DOHH2 (cell line): ENCODE measurements at regions not wholly inside any gene's neighbourhood (a gene's known extent, or its start where the extent isn't known, plus 50 kb on each side); places are given as distances from the start of the nearest gene placed in this dataset.

Experiments used
- H3F3A ChIP-seq: fragments of 200-600 bp; sonication (generic), shearing (Covaris generic); 2 replicates; pipeline ENCODE4 v1.6.0; 2016; ENCODE audit warnings: antibody characterized with exemption, mild to moderate bottlenecking; ENCODE audit not compliant: control insufficient read depth, insufficient read depth
- H3K27ac ChIP-seq: fragments of 200-600 bp; sonication (generic); 2 replicates; pipeline ENCODE4 v1.5.1; 2014; ENCODE audit warnings: low read depth, mild to moderate bottlenecking, low read length, moderate library complexity
- H3K27me3 ChIP-seq: fragments of 200-600 bp; sonication (generic); 2 replicates; pipeline ENCODE4 v1.6.1; 2014; ENCODE audit warnings: mild to moderate bottlenecking, low read length, mixed read lengths; ENCODE audit not compliant: control insufficient read depth
- H3K36me3 ChIP-seq: fragments of 200-600 bp; sonication (generic); 2 replicates; pipeline ENCODE4 v1.6.1; 2014; ENCODE audit warnings: mild to moderate bottlenecking, low read length, moderate library complexity, mixed read lengths; ENCODE audit not compliant: control insufficient read depth
- H3K4me1 ChIP-seq: fragments of 200-600 bp; sonication (generic); 2 replicates; pipeline ENCODE4 v1.6.1; 2014; ENCODE audit warnings: mild to moderate bottlenecking, low read length, mixed read lengths; ENCODE audit not compliant: control insufficient read depth
- H3K4me2 ChIP-seq: fragments of 200-600 bp; sonication (generic); 2 replicates; pipeline ENCODE4 v1.6.0; 2014; ENCODE audit warnings: mild to moderate bottlenecking, low read length, moderate library complexity
- H3K4me3 ChIP-seq: fragments of 200-600 bp; sonication (generic); 2 replicates; pipeline ENCODE4 v1.5.1; 2014; ENCODE audit warnings: mild to moderate bottlenecking, low read length, mixed read lengths
- H3K79me2 ChIP-seq: fragments of 200-600 bp; sonication (generic); 2 replicates; pipeline ENCODE4 v1.6.1; 2014; ENCODE audit warnings: mild to moderate bottlenecking, low read length, mixed read lengths; ENCODE audit not compliant: control insufficient read depth
- H3K9me2 ChIP-seq: fragments of 200-600 bp; sonication (generic); replicated peaks from 2 replicates; pipeline ENCODE4 v1.6.1; 2014; ENCODE audit warnings: mild to moderate bottlenecking, low read length, mixed read lengths; ENCODE audit not compliant: control insufficient read depth
- H3K9me3 ChIP-seq: fragments of 200-600 bp; sonication (generic); 2 replicates; pipeline ENCODE4 v1.6.1; 2014; ENCODE audit warnings: antibody characterized with exemption, low read length, mixed read lengths; ENCODE audit not compliant: control insufficient read depth, insufficient read depth
- H4K20me1 ChIP-seq: fragments of 200-600 bp; sonication (generic); 2 replicates; pipeline ENCODE4 v1.6.0; 2014; ENCODE audit warnings: low read depth, mild to moderate bottlenecking, antibody characterized with exemption, low read length, moderate library complexity; ENCODE audit not compliant: control insufficient read depth, insufficient read depth
- CTCF ChIP-seq: fragments of 200-600 bp; sonication (generic); IDR thresholded peaks from one replicate; pipeline ENCODE4 v1.5.1; 2014; ENCODE audit warnings: antibody characterized with exemption, mild to moderate bottlenecking, low read depth, low read length; ENCODE audit not compliant: poor library complexity, severe bottlenecking
- EZH2phosphoT487 ChIP-seq: fragments of 200-600 bp; sonication (generic); IDR thresholded peaks from 2 replicates; pipeline ENCODE4 v1.6.1; 2017; ENCODE audit warnings: borderline replicate concordance, mild to moderate bottlenecking, antibody characterized with exemption, low read length, moderate library complexity, mixed read lengths

- H3K4me1 ChIP-seq = no peaks in the 10 kb centered on the region
- H3K36me3 ChIP-seq = no peaks in the 10 kb centered on the region
- no peaks in the 10 kb centered on the region for H3K79me2 ChIP-seq
- no peak overlapping the region for H3K27ac ChIP-seq
- no peak overlapping the region for H3K4me2 ChIP-seq
- no peaks in the 10 kb centered on the region for H4K20me1 ChIP-seq
- TF ChIP-seq CTCF (no peak), EZH2phosphoT487 (no peak)
- H3K27me3 ChIP-seq = no peaks in the 10 kb centered on the region
- no peaks in the 10 kb centered on the region for H3K9me3 ChIP-seq
- no peaks in the 10 kb centered on the region for H3K9me2 ChIP-seq
- no peaks in the 10 kb centered on the region for H3F3A ChIP-seq
- H3K4me3 ChIP-seq = no peak overlapping the region
Observed at GRCh38 chr1:224804220-224804619, 125.3 kb upstream of the DNAH14 start.

GRCh38 chr1:224805889-224806288 lies 123.6 kb upstream of the DNAH14 start:
- Histone ChIP-seq H3K9me3 (no peaks in the 10 kb centered on the region), H4K20me1 (no peaks in the 10 kb centered on the region), H3K4me1 (no peaks in the 10 kb centered on the region), H3K4me3 (no peak overlapping the region), H3K4me2 (no peak overlapping the region), H3F3A (no peaks in the 10 kb centered on the region), H3K9me2 (no peaks in the 10 kb centered on the region), H3K36me3 (no peaks in the 10 kb centered on the region), H3K27me3 (no peaks in the 10 kb centered on the region), H3K79me2 (no peaks in the 10 kb centered on the region), H3K27ac (no peak overlapping the region)
- TF ChIP-seq CTCF (no peak), EZH2phosphoT487 (no peak)

GRCh38 chr1:224809137-224809536 lies 120.3 kb upstream of the DNAH14 start:
- Histone ChIP-seq H3K27ac (no peak overlapping the region), H3F3A (no peaks in the 10 kb centered on the region), H3K4me1 (no peaks in the 10 kb centered on the region), H4K20me1 (no peaks in the 10 kb centered on the region), H3K9me2 (no peaks in the 10 kb centered on the region), H3K4me2 (no peak overlapping the region), H3K9me3 (no peaks in the 10 kb centered on the region), H3K27me3 (no peaks in the 10 kb centered on the region), H3K79me2 (no peaks in the 10 kb centered on the region), H3K4me3 (no peak overlapping the region), H3K36me3 (no peaks in the 10 kb centered on the region)
- no peak for TF ChIP-seq CTCF
- no peak for TF ChIP-seq EZH2phosphoT487

GRCh38 chr1:224809613-224810012 lies 119.9 kb upstream of the DNAH14 start:
- no peaks in the 10 kb centered on the region for H3K4me1 ChIP-seq
- H3K27me3 ChIP-seq = no peaks in the 10 kb centered on the region
- no peaks in the 10 kb centered on the region for H3K9me3 ChIP-seq
- H3F3A ChIP-seq = no peaks in the 10 kb centered on the region
- TF ChIP-seq EZH2phosphoT487 = no peak
- TF ChIP-seq CTCF = no peak
- no peaks in the 10 kb centered on the region for H3K36me3 ChIP-seq
- H3K79me2 ChIP-seq = no peaks in the 10 kb centered on the region
- H3K4me3 ChIP-seq = no peak overlapping the region
- H3K27ac ChIP-seq = no peak overlapping the region
- H4K20me1 ChIP-seq = no peaks in the 10 kb centered on the region
- H3K9me2 ChIP-seq = no peaks in the 10 kb centered on the region
- H3K4me2 ChIP-seq = no peak overlapping the region
